Right lobe of liver (tissue), 4 donors: ENCODE measurements at regions not wholly inside any gene's neighbourhood (a gene's known extent, or its start where the extent isn't known, plus 50 kb on each side); places are given as distances from the start of the nearest gene placed in this dataset.

ENCODE experiments used
- POLR2A ChIP-seq: fragments of 450-650 bp; IDR thresholded peaks from one replicate; pipeline ENCODE4 v1.6.1; 2017; ENCODE audit warnings: antibody characterized with exemption, mild to moderate bottlenecking
- TF ChIP-seq, protein P1 (sequence below), 4 donors: fragments of 200-600 bp in 3 of 4; fragments of 450-650 bp in 1 of 4; IDR thresholded peaks; one replicate each; pipeline versions ENCODE4 v1.5.1 to v1.8.0; 2016 to 2022; ENCODE audit warnings: antibody characterized with exemption in 4 of 4, mild to moderate bottlenecking in 2 of 4
- donor health status: DM: no; HTN: no; CAD: no.
- donor health status: DM: no; HTN: no; CAD: no.
- donor health status: DM: no; HTN: yes; CAD: no.

DNA sequence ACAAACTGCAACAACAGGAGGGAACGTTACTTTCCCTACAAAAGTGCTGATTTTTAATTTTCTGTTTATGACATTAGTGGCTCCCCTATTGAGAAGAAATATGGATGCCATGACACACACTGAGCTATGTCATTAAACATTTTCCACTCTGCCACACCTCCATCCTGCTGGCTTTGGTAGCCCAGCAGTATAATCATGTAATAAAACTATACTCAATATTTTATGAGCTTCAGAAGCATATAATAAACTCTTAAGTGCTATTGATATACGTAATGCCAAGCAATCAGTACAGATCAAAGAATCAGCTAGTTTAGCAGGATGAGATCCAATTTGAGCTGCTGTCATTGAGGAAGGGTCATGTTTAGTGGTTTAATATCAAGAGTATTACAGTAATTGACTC, 141.3 kb upstream of the LRRC7 start:
- TF ChIP-seq, protein P1, sequence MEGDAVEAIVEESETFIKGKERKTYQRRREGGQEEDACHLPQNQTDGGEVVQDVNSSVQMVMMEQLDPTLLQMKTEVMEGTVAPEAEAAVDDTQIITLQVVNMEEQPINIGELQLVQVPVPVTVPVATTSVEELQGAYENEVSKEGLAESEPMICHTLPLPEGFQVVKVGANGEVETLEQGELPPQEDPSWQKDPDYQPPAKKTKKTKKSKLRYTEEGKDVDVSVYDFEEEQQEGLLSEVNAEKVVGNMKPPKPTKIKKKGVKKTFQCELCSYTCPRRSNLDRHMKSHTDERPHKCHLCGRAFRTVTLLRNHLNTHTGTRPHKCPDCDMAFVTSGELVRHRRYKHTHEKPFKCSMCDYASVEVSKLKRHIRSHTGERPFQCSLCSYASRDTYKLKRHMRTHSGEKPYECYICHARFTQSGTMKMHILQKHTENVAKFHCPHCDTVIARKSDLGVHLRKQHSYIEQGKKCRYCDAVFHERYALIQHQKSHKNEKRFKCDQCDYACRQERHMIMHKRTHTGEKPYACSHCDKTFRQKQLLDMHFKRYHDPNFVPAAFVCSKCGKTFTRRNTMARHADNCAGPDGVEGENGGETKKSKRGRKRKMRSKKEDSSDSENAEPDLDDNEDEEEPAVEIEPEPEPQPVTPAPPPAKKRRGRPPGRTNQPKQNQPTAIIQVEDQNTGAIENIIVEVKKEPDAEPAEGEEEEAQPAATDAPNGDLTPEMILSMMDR (IDR thresholded peaks at IDR 0.05): no peak
- TF ChIP-seq POLR2A: no peak
